OCI-LY1 (cell line): ENCODE measurements at regions not wholly inside any gene's neighbourhood (a gene's known extent, or its start where the extent isn't known, plus 50 kb on each side); places are given as distances from the start of the nearest gene placed in this dataset.

ENCODE experiments used
- CTCF ChIP-seq: fragments of 200-600 bp; sonication (generic), shearing (Covaris generic); IDR thresholded peaks from 2 replicates; pipeline ENCODE4 v1.5.1; 2017; ENCODE audit warnings: mild to moderate bottlenecking, antibody characterized with exemption, low read length, moderate library complexity, mixed read lengths
- EZH2 ChIP-seq: fragments of 200-600 bp; sonication (generic), shearing (Covaris generic); IDR thresholded peaks from 2 replicates; pipeline ENCODE4 v1.8.0; 2017; ENCODE audit warnings: borderline replicate concordance, mixed run types, mild to moderate bottlenecking, antibody characterized with exemption, low read length, moderate library complexity, mixed read lengths

DNA sequence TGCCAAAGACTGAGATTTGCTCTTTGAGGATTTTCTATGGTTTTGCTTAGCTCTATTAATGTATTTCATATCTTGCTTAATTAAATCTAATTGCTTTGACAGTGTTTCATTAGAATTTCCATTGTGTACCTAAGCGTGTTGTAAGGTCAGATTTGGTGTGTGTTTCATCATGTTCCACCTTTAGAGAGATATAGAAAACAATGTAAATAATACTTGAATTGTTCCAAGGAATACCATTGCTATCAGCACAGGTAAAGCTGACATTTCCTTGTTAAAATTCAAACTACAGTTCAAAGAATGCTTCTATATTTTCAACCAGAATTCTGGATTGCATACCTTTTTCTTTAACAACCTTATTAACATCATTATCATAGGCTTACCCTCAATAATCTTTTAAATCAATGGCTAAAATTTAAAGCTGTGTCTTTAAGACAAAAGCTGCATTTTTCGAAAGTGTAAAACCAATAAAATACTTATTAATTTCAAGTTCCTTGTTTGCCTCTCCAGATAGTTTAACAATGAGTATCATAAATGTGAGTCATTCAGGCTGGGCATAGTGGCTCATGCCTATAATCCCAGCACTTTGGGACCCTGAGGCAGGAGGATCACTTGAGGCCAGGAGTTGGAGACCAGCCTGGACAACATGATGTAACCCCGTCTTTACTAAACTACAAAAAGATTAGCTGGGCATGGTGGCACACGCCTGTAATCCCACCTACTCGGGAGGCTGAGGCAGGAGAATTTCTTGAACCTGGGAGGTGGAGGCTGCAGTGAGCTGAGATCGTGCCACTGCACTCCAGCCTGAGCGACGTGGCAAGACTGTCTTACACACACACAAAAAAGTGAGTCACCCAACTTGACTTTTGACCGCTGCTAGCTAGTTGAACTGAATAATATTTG is 188.0 kb upstream of the PKDCC start:
- TF ChIP-seq CTCF (no peak), EZH2 (no peak)
